Activated T-helper 9 cell treated with anti-CD3 and anti-CD28 coated beads, Interleukin-2, amount 50 U/mL, for 16 hours (primary cell): ENCODE measurements at regions not wholly inside any gene's neighbourhood (a gene's known extent, or its start where the extent isn't known, plus 50 kb on each side); places are given as distances from the start of the nearest gene placed in this dataset.

ENCODE experiments used
- DNase-seq: peaks from one replicate; pipeline ENCODE4 v3.0.0-alpha.2; 2020; ENCODE audit warnings: low read depth

DNA sequence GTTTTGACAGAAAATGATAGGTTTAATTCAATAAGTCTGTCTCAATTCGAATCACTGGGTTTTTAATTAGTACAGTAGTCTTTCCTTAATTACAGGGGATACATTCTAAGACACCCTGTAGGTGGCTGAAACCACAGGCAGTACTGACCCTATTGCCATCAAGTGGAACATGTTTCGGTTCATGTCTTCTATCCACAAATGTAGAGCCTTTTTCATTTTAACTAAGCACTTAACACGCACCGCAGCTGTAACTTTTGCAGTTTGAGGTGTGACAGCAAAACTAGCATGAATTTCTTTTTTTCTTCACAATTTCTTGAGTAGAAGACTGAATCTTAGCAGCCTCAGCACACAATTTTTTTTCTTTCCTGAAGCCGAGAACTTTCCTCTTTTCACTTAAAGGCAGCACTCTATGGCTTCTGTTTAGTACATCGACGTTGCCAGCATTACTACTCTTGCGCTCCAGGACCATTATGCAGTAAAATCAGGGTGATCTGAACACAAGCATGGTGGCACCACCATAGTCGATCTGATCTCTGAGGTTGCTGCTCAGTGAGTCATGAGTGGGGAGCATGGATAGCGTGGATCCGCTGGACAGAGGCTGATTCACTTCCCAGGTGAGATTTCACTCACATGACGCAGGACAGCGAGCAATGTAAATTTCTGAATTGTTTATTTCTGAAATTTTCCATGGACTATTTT is 805.1 kb downstream of the RNF144A start:
- no peak for DNase-seq

DNA sequence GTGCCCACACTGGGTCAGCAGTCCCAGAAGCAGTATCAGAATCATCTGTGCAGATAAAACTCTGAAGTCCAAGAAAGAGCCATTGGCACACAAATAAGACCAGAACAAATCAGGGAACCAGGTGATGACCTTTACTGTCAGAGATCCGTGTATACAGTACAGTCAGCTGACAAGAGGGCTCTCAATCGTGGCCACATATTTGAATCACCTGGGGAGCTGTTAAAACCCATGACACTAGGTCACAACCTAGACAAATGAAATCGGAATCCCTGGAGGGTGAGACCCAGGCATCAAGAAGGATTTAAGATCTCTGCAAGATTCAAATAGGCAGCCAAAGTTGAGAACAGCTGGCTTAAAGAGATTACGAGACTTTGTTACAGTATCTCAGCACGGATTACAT is 807.1 kb downstream of the RNF144A start:
- no peak for DNase-seq

DNA sequence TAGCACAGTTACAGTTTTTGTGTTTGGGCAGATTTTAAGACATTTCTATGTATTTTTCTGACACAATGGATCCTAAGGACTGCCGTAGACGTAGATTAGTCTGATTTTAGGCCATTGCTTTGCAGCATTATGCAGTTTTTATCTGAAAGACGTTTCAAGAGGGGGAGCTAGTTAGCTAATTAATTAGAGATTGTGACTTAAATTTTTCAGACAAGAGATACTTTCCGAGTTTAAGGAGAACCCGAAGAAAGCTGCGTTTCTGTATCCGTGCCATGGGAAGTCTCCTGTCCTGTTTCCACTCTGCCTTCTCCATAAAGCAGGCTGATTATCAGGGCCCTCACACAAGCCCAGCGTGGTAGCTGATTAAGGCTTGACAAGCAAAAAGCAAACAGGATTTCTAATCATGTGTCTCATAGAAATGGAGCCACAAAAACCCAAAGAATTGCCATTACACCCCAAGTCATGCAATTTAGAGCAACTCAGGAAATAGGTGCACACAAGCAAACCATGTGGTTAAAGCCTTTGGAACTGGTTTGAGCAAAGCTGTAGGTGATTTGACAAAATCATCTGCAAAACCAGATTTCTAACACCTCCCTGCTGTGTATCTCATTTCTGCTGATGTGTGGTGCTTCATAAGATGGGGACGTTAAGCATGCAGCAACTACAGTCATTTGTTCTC is 808.1 kb downstream of the RNF144A start:
- DNase-seq: no peak

DNA sequence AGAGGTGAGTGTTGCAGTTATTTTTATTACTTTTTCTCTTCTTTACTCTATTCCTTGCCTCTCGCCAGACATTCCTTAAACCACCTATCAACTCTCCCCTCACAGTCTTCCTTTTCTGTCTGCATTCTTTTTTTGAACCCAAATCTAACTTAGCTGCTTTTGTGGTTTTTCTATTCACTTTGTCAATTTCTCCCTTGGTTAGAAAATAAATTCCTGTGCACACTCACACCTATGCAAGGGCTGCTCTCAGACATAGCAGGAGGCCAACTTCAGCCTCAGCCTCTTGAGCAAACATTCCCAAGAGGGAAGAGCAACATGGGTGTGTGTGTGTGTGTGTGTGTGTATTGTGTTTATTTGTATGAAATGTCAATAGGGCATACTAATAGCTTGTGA is 808.6 kb downstream of the RNF144A start:
- DNase-seq: no peak

DNA sequence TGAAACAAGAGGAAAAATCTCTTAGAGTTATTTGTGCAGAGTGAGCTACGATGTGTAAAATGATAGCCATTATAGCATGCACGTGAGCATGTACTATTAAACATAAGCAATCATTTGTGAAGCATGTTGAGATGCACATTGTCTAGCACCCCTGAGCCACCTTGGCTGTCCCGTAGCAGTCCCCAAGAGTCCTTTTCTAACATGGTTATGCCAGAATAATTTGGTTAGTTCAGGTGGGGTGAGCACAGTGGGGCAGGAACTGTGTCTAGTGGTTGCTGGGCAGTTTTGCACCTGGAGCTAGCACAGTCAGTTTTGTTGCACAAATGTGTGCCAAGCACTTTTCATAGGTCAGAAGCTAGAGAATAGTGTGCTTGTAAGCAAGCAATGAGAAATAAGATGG is 809.8 kb downstream of the RNF144A start:
- no peak for DNase-seq

DNA sequence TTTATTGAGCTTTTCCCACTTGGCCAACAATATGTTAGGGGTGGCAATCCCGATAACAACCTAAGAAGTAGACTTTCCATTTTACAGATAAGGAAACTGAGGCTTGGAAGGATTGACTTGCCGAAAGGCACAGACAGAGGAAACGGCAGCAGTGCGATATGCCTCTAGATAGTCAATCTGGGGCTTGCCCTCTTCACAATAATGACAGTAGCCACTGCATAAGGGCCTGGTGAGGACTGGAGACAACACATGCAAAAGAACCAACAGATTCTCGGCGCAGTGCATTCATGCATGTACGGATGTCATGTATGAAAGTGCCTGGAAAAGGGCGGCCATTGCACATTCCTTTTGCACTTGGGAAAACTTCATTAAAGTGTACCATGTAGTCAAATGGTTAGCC is 811.2 kb downstream of the RNF144A start:
- no peak for DNase-seq

DNA sequence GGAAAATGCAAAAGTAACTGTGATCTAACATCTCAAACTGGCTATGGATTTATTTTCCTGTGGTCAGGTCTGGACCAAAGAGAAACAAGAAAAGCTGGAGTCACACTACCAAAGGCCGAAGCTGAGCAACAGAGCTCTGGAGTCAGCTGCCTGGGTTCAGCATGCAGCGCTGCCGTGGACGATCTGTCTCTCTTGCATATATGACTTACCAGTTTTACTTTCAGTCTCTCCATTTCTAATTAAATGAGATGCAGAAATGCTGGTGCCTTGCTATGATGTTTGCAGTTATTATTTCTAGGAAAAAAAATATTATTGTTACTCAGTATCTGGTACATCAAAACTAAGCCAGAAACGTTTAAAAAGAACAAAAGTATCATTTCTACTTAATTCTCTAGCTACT is 813.2 kb downstream of the RNF144A start:
- DNase-seq: no peak

DNA sequence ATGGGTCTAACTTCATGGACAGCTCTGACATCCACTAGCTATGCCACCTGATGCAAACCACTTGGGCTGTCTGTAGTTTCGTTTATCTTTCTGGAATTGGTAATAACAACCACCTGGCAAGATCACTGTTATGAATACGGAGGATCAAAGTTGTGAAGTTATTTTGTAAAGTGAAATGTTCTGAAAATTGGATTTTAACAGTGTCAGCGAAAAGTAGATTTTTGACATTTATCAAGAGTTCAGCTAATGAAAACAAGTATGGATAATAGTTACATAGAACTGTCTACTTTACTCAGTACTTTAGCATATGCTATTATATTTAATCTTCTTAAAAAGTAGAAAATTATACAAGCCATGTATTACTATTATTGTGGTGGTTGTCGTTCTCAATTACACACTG is 813.8 kb downstream of the RNF144A start:
- DNase-seq: no peak

DNA sequence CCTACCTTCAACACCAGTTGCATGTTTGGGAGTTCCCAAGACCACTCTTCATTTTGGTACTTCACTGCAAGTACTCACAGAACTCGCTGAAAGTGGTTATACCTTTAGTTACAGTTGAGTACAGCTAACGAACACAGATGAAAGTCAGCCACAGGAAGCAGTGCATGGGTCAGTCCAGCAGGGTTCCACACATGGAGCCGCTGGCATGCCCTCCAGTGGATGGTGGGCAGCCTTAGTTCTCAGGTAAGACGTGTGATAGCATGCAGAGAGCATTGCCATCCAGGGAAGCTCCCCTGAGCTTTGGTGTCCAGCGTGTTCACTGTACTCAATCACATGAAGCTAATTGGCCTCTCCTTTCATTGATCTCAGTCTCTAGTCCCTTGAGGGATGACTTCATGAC is 815.3 kb downstream of the RNF144A start:
- no peak for DNase-seq

DNA sequence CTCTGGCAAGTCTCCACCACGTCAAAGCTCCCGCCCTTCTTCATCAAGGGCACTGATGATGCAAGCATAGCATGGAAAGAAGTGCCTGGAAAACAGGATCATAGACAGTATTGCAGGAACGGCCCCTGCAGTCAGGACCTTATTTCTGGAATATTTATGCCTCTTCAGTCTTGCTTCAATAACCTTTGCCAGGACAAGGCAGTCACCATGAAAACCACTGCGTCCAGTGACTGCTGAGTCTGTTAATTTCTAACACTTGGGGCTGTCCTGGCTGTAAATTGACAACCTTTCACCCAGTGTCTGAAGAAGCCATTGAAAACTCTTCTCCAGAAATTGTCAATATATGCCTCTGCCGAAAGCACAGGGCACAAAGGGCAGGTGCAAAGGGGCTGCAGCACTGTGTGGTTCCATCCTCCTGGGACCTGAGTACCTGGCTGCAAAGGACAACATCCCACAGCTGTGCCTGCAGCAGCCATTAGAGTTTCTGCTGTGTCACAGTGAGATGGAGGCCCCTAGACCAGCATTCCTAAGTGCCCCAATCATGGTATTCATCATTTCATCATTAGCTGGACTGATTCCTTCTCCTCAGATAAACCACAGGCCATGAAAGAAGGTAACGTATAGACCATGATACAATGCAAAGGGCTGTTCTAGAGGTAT is 819.6 kb downstream of the RNF144A start:
- DNase-seq: no peak

DNA sequence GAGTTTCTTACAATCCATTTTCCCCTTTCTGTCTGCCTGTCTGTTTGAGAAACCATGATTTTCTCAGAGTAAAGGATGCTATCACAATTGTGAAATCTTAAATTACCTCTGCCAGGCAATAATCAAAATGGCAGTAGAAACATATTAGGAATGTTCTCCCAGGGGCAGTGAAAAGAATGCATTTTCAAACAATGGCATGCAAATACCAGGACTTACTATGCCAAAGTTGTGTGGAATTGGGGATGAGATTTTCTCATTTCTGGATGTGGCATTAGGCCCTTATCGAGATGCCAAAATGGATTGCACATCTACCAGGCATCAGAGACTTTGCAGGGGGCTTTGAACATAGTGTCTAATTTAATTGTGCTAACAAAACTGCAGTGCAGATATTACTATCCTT is 821.4 kb downstream of the RNF144A start:
- no peak for DNase-seq

DNA sequence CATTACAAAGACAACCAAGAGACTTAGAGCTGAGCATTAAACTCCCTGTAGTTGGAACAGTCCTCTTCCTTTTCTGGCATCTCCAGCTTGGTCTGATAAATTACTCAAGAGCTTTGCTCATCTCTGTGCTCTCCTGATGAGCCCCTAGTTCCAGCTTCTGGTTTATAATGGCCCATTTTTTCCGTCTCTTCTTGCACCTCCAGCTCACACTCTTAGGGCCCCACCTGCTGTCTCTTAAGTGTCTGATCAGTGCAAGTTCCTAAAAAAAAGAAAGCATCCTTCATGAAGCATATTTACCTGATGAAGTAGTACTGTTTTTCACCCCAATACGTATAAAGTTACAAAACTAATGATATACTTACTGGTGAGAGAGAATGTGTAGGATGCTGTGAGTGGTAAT is 822.9 kb downstream of the RNF144A start:
- no peak for DNase-seq

DNA sequence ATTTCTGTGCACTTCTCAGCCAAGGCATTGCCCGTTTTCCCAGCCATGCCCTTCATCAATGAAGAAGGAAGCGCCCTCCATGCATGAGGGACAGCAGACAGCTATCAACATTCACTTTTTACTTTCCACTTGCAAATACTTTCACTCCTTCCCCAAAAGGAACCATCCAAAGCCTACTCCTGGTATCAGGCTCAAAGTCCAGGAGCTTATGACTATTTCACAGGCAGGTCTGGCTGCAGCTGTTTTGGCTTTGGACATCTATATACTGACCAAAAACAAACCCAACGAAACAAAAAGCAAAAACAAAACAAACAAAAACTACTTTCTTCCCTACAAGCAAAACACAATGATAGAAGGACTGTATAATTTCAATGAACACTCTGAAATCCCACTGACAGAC is 825.1 kb downstream of the RNF144A start:
- no peak for DNase-seq

DNA sequence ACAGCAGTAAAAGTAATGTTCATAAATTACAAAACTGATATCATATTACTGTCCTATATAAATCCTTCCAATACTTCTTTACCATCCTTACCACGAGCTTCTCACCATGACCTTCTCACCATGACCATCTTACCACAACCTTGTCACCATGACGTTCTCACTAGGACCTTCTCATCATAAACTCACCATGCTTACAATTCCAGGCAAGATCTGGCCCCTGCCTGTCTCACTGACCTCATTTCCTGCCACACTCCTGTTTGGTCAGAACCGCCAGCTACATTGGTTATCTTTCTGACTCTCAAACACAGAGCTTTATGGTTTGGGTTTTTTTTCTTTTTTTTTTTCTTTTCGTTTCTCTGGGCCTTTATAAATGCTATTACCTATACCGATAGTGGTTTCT is 827.6 kb downstream of the RNF144A start:
- DNase-seq: no peak

DNA sequence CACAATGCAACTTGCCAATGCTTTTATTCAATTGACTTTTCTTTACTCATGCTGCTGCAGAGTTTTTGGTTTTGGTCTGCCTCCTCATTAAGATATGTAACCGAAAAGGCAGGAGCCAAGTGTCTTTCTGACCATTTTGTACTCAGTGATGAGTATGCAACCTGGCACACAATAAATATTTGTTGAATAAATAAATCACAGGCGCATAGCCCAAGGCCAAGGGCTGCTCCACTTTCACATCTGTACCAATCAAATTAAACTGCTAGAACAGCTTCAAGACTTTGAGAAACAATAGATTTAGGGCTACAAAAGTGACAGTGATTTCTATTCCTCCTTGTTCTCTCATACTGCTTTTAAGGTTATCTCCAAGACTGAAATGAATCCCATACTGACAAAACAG is 828.2 kb downstream of the RNF144A start:
- no peak for DNase-seq

DNA sequence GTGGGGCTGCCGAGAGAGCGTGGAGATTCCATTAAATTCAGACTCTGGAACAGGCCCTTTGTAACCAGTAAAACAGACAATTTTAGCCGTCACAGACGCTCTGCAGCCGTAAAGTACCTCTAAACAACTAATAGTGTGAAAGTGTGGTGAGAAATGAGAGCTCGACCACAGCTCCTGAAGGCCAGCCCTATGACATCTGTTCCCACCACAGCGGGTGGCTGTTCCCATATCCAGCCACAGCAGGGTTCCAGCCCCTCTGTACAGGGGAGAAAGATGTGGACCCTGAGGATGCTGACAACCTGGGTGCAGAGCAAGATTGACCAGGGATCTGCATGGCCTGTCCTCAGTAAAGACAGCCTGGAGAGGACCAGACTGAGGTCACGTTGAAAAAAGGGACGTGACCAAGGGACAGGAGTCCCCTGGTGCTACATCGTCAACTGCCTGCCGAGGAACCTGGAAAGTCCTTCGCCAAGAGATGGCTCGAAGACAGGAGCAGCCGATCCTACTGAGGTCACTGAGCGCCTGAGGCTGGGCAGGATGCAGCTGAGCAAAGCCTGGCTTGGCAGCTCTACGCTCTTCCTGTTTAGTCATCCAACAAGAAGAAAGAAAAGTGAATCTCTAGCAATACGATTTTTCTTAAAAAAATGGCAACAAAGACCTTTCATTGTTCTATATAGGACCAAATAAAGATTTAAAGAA is 831.7 kb downstream of the RNF144A start:
- no peak for DNase-seq

DNA sequence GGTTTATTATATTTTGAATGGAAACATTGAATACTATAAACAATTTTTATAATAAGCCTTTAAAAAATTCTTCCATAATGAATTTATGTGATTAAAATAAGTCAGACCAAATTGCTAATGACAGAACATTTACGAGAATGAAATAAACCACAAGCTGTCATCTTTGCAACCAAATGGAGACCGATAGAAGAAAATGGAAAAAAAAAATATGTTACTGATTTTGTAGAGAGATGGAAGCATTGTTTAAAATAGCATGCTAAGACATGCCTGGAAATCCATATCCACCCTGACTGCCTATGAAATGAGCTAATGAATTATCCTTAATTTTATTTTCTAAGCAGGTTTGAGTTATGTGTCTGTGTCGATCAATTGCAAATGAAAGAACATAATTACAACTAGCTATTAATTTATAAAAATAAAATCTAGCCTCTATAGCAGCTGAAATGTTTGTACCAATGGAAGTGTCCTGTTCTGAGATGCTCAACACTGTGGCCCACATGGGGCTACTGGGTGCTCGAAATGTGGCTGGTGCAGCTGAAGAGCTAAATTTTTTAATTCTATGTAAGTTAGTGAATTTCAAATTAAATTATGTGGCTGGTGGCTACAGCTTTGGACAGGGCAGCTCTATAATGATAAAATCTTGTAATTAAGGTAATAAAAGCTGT is 832.8 kb downstream of the RNF144A start:
- DNase-seq: no peak

DNA sequence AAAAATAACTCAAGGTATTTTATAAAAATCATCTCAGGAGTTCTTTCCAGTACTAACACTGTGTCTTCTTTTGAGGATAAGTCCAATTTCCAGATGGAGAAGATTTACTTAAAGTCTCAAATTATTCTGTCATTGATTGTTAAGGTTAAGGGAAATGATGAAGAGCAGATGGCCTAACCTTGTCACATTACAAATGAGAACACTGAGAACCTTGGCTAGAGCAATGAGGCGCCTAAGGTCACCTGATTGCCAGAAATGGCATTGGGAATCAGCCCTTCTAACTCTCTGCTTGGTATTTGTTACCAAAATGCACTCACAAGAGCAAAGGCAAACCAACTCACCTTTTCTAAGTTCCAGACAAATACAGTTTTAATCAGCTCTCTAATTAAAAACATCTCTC is 835.1 kb downstream of the RNF144A start:
- DNase-seq: no peak

DNA sequence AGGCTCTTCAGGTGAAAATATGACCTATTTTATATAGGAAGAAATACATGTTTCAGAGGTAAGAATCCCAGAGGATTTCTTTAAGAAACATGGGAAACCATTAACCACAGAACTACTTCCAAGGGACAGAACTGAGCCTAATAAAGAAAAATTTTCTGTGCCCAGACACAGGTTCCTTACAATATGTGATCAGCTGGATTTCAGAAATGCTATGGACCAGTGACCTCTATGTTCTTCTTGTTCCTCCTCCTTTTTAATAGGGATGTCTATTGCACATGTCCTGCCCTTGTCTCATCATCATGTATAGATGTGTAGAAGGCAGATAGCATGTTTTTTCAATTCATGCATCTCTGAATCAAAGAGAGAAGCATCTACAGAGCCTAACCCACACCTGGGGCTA is 836.6 kb downstream of the RNF144A start:
- DNase-seq: no peak

DNA sequence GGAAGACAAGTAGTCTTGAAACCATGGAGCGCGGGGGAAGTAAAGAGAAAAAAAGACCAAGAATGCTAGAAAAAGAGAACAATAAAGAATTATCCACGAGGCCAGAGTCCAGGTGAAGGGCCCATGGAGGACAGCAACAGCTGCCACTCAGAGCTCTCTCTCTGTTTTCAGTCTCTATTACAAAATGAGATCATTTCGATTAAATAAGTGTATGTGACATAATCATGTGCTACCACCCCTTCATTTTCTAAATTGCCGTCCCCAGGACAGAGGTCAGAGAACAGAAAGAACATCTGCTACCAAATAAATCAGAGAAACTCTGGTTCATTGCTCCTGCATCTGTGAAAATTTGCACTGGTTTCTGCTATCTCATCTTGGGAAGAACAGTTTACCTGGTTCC is 838.7 kb downstream of the RNF144A start:
- no peak for DNase-seq

DNA sequence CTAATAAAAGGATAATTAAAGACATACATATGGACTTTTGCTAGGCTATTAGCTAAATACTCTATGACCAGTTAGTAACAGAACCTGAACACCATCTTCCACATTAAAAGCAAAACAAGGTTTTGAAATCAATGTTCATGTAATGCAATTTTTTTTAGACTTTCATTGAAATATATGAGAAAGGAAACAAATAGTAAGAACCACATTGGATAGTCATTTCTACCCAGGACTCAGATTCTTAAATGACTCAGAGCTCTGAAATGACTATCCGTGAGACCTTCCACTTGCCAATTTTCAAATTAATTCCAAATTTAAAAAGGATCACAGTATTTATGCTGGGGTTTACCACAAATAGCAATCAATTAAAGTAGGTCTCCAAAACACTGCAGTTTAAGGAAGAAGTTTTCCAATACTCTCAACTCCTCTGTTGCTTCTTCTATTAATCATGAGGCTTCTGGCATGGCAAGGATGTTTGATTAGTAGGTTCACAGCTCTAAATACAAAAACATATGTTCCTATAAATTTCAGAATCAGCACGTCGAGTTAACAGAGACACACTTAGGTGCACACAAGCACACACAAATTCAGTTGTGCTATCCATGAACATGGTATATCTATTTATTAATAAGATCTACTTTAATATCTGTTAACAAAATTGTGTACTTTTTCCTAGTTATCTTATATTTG is 841.0 kb downstream of the RNF144A start:
- no peak for DNase-seq

DNA sequence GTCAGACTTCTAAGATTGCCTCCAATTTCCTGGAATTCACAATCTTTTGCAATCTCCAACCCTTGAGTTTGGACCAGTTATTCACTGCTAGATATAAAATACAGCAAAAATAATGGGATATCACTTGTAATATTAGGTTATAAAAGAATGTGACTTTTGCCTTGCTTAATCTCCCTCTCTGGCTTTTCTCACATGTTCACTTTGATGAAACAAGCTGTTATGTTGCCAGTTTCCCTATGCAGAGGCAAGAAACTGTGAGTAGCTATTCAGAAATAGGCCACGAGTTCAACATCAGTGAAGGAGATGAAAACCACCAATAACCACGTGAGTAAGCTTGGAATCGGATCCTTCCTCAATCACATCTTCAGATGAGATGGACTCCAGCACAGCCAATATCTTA is 842.7 kb downstream of the RNF144A start:
- no peak for DNase-seq
